IMR-90 (cell line): ENCODE measurements at regions not wholly inside any gene's neighbourhood (a gene's known extent, or its start where the extent isn't known, plus 50 kb on each side); places are given as distances from the start of the nearest gene placed in this dataset.

Experiments used
- ATAC-seq: fragments of 200-7000 bp; cut with Tn5 transposase; 2 replicates; pipeline ENCODE4 v1.9.1; 2020; ENCODE audit warnings: low read depth, mild to moderate bottlenecking, moderate library complexity
- BruUV-seq: library from RNA; stranded (reverse); fragments of 400-500 nt; replicated peaks from 2 replicates; lab custom pipeline; 2021; lab: Mats Ljungman, UMichigan
- CTCF ChIA-PET: fragments of 300-600 bp; formaldehyde crosslinking; extraction: SDS; loops from one replicate; lab custom pipeline; 2021; ENCODE audit warnings: antibody characterized with exemption; lab: Yijun Ruan, JAX
- POLR2A ChIA-PET: fragments of 300-600 bp; sonication (Branson Sonifier 250); formaldehyde crosslinking; loops from one replicate; lab custom pipeline; 2022; ENCODE audit warnings: antibody characterized with exemption; ENCODE audit not compliant: unreplicated experiment; lab: Charles Lee
- DNase-seq: peaks from one replicate; pipeline ENCODE4 v3.0.0; 2013
- H2AFZ ChIP-seq: replicated peaks from 2 replicates; pipeline ENCODE3; 2013; ENCODE audit warnings: low read length, mild to moderate bottlenecking; ENCODE audit not compliant: poor library complexity
- H2AK5ac ChIP-seq: 2 replicates; pipeline ENCODE4 v1.6.1; 2013; ENCODE audit warnings: low read depth, low read length, inconsistent platforms
- H2AK9ac ChIP-seq: replicated peaks from 2 replicates; pipeline ENCODE3; 2013; ENCODE audit warnings: mild to moderate bottlenecking, low read depth, low read length, moderate library complexity; ENCODE audit not compliant: poor library complexity
- H2BK120ac ChIP-seq: 2 replicates; pipeline ENCODE4 v1.6.1; 2013; ENCODE audit warnings: low read depth, low read length, inconsistent platforms
- H2BK15ac ChIP-seq: 3 replicates; pipeline ENCODE4 v1.6.1; 2013; ENCODE audit warnings: low read depth, low read length, inconsistent platforms
- H2BK20ac ChIP-seq: 2 replicates; pipeline ENCODE4 v1.6.1; 2013; ENCODE audit warnings: low read depth, mild to moderate bottlenecking, inconsistent platforms, low read length, moderate library complexity
- H2BK5ac ChIP-seq: 2 replicates; pipeline ENCODE4 v1.6.1; 2013; ENCODE audit warnings: mild to moderate bottlenecking, low read depth, low read length, inconsistent platforms; ENCODE audit not compliant: poor library complexity, severe bottlenecking
- H3K14ac ChIP-seq: replicated peaks from 2 replicates; pipeline ENCODE4 v1.6.1; 2013; ENCODE audit warnings: low read depth, low read length, inconsistent platforms
- H3K18ac ChIP-seq: 2 replicates; pipeline ENCODE4 v1.6.1; 2013; ENCODE audit warnings: low read depth, low read length, control low read depth
- H3K23ac ChIP-seq: 2 replicates; pipeline ENCODE4 v1.6.1; 2013; ENCODE audit warnings: low read depth, low read length, inconsistent platforms
- H3K27ac ChIP-seq: 2 replicates; pipeline ENCODE4 v1.5.1; 2013; ENCODE audit warnings: mild to moderate bottlenecking, control low read depth, low read length; ENCODE audit not compliant: insufficient read depth
- H3K27me3 ChIP-seq: 2 replicates; pipeline ENCODE4 v1.6.1; 2013; ENCODE audit warnings: low read length; ENCODE audit not compliant: control insufficient read depth, insufficient read depth
- H3K36me3 ChIP-seq: 2 replicates; pipeline ENCODE4 v1.6.1; 2013; ENCODE audit warnings: low read length, mixed read lengths; ENCODE audit not compliant: control insufficient read depth, insufficient read depth
- H3K4ac ChIP-seq: 2 replicates; pipeline ENCODE4 v1.6.1; 2013; ENCODE audit warnings: low read depth, low read length, inconsistent platforms
- H3K4me1 ChIP-seq: 2 replicates; pipeline ENCODE4 v1.6.1; 2013; ENCODE audit warnings: low read length, mixed read lengths; ENCODE audit not compliant: control insufficient read depth, insufficient read depth
- H3K4me2 ChIP-seq: 2 replicates; pipeline ENCODE4 v1.6.1; 2013; ENCODE audit warnings: low read depth, mild to moderate bottlenecking, control low read depth, low read length, moderate library complexity
- H3K4me3 ChIP-seq: 2 replicates; pipeline ENCODE4 v1.5.1; 2013; ENCODE audit warnings: low read depth, mild to moderate bottlenecking, control low read depth, low read length, moderate library complexity; ENCODE audit not compliant: insufficient read depth
- H3K56ac ChIP-seq: 2 replicates; pipeline ENCODE4 v1.6.1; 2013; ENCODE audit warnings: low read length, inconsistent platforms; ENCODE audit not compliant: insufficient read depth; ENCODE audit errors: extremely low read depth
- H3K79me1 ChIP-seq, 2 experiments: 2 replicates each; pipeline ENCODE4 v1.6.1; 2013; ENCODE audit warnings: low read length in 2 of 2, inconsistent platforms in 1 of 2, low read depth in 1 of 2
- H3K9ac ChIP-seq: 2 replicates; pipeline ENCODE4 v1.6.1; 2013; ENCODE audit warnings: low read depth, low read length, control low read depth
- H3K9me1 ChIP-seq: 2 replicates; pipeline ENCODE4 v1.6.1; 2013; ENCODE audit warnings: low read length, inconsistent platforms; ENCODE audit not compliant: insufficient read depth
- H3K9me3 ChIP-seq: 2 replicates; pipeline ENCODE4 v1.6.1; 2013; ENCODE audit warnings: low read length; ENCODE audit not compliant: control insufficient read depth, insufficient read depth
- H4K20me1 ChIP-seq: 2 replicates; pipeline ENCODE4 v1.6.1; 2013; ENCODE audit warnings: low read length, inconsistent platforms; ENCODE audit not compliant: insufficient read depth
- H4K5ac ChIP-seq: 2 replicates; pipeline ENCODE4 v1.6.1; 2013; ENCODE audit warnings: mild to moderate bottlenecking, low read depth, low read length, control low read depth
- H4K8ac ChIP-seq, 2 experiments: 2 replicates each; pipeline ENCODE4 v1.6.1; 2013; ENCODE audit warnings: low read depth in 2 of 2, low read length in 2 of 2, control low read depth in 1 of 2, inconsistent platforms in 1 of 2
- H4K91ac ChIP-seq: 2 replicates; pipeline ENCODE4 v1.6.1; 2013; ENCODE audit warnings: low read depth, low read length, inconsistent platforms; ENCODE audit not compliant: insufficient read depth
- NFE2L2 ChIP-seq: fragments of 150-350 bp; IDR thresholded peaks from 2 replicates; pipeline ENCODE4 v1.6.1; 2016; ENCODE audit warnings: low read depth, mild to moderate bottlenecking, low read length
- RAD21 ChIP-seq: IDR thresholded peaks from 2 replicates; pipeline ENCODE4 v1.6.1; 2012; ENCODE audit warnings: low read length, improper control_type of control experiment
- SMC3 ChIP-seq: fragments of 150-350 bp; IDR thresholded peaks from 2 replicates; pipeline ENCODE4 v1.6.1; 2016; ENCODE audit warnings: low read depth, mild to moderate bottlenecking, antibody characterized with exemption, low read length, moderate library complexity
- WGBS, 2 experiments: methylation state at CpG; one replicate each; pipeline versions ENCODE4 v1.1.5 to v1.1.7; 2013; ENCODE audit warnings: missing lambda C conversion rate in 2 of 2; ENCODE audit not compliant: insufficient read length in 1 of 2; ENCODE audit errors: extremely low coverage in 2 of 2; 5-methylcytosine and 5-hydroxymethylcytosine counted together
- dilution Hi-C: fragments of 300-500 bp; cut with HindIII; formaldehyde crosslinking; loops from one replicate; pipeline ENCODE4 v1.14.3; 2018; ENCODE audit warnings: low sequenced_read_pairs; ENCODE audit not compliant: unreplicated experiment
- in situ Hi-C: fragments of 300-500 bp; cut with MboI; formaldehyde crosslinking; loops from 3 replicates; pipeline ENCODE4 v1.14.3; 2019; ENCODE audit warnings: low sequenced_read_pairs, inconsistent platforms, mixed read lengths
- intact Hi-C: fragments of 100-400 bp; cut with micrococcal nuclease; formaldehyde crosslinking; loops from 2 replicates; pipeline ENCODE4 v1.10.0; 2022
- TF ChIP-seq, protein P1 (sequence below): conservative IDR thresholded peaks from 2 replicates; pipeline ENCODE4 v1.5.1; 2012; ENCODE audit warnings: mild to moderate bottlenecking, low read depth, low read length, improper control_type of control experiment

DNA sequence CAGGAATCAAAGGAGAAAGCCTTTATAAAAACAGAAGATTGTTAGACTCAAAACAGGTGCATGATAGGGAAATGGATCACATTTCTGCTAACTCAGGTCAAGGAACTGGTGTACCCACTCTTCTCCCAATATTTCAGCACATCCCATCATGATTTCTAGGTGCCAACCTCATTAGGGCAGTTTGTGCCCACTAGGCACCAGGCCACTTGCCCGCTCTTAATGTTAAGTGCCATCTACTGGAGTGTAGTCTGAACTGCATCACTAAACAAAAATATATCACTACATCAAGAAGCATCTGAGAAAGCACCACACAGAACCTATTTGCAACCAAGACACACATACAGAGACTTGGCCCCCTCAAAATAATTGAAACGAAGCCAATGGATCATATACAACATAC is 140.4 kb upstream of the GRID2 start:
- Histone ChIP-seq H3K18ac (no peak overlapping the region), H2AFZ (no peak overlapping the region), H3K4ac (no peak overlapping the region), H3K9ac (no peak overlapping the region), H3K4me2 (no peak overlapping the region), H4K5ac (no peak overlapping the region), H4K20me1 (no peaks in the 10 kb centered on the region), H2BK20ac (no peak overlapping the region), H2AK5ac (no peak overlapping the region), H3K4me1 (no peaks in the 10 kb centered on the region), H3K27ac (no peak overlapping the region), H4K91ac (no peak overlapping the region), H3K27me3 (no peaks in the 10 kb centered on the region), H3K9me1 (no peaks in the 10 kb centered on the region), H2BK5ac (no peak overlapping the region), H3K36me3 (no peaks in the 10 kb centered on the region), H2BK15ac (no peak overlapping the region), H3K14ac (no peak overlapping the region), H3K56ac (no peak overlapping the region), H4K8ac (no peak overlapping the region), H3K9me3 (no peaks in the 10 kb centered on the region), H3K79me1 (no peaks in the 10 kb centered on the region), H2AK9ac (no peak overlapping the region), H3K23ac (no peak overlapping the region), H2BK120ac (no peak overlapping the region), H3K4me3 (no peak overlapping the region)
- CTCF ChIA-PET, result no interaction called here
- peak; percentile 7 for DNase-seq
- TF ChIP-seq SMC3 (peak; percentile 31; the same call in 1 of the 2 replicates), NFE2L2 (no peak), RAD21 (peak; percentile 12; the same call in 1 of the 2 replicates)
- TF ChIP-seq, protein P1, sequence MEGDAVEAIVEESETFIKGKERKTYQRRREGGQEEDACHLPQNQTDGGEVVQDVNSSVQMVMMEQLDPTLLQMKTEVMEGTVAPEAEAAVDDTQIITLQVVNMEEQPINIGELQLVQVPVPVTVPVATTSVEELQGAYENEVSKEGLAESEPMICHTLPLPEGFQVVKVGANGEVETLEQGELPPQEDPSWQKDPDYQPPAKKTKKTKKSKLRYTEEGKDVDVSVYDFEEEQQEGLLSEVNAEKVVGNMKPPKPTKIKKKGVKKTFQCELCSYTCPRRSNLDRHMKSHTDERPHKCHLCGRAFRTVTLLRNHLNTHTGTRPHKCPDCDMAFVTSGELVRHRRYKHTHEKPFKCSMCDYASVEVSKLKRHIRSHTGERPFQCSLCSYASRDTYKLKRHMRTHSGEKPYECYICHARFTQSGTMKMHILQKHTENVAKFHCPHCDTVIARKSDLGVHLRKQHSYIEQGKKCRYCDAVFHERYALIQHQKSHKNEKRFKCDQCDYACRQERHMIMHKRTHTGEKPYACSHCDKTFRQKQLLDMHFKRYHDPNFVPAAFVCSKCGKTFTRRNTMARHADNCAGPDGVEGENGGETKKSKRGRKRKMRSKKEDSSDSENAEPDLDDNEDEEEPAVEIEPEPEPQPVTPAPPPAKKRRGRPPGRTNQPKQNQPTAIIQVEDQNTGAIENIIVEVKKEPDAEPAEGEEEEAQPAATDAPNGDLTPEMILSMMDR, result peak; percentile 37
- WGBS, 2 experiments, result 33% methylated on average over 1 of the region's 2 CpGs; no CpG with 5 or more reads in 1 of the 2 experiments
- intact Hi-C loops (no loop called here), dilution Hi-C loops (no loop called here), in situ Hi-C loops (no loop called here)
- POLR2A ChIA-PET, result no interaction called here
- peak; percentile 44 for ATAC-seq
- BruUV-seq, result no TSS peak
